HG03139 (cell line): ENCODE measurements at regions not wholly inside any gene's neighbourhood (a gene's known extent, or its start where the extent isn't known, plus 50 kb on each side); places are given as distances from the start of the nearest gene placed in this dataset.

Experiments used
- ATAC-seq: cut with Tn5 transposase; IDR thresholded peaks from one replicate; pipeline ENCODE4 v1.9.1; 2021; ENCODE audit not compliant: unreplicated experiment

- peak; percentile 96 for ATAC-seq
These were observed 567.6 kb downstream of the PLCL1 start for GRCh38 chr2:198371921-198372543.

GRCh38 chr2:198371329-198371728 is 566.9 kb downstream of the PLCL1 start:
- ATAC-seq, result no peak

- ATAC-seq, result no peak
These were observed 563.7 kb downstream of the PLCL1 start for GRCh38 chr2:198368089-198368488.

GRCh38 chr2:198362740-198363139 is 558.3 kb downstream of the PLCL1 start:
- no peak for ATAC-seq

GRCh38 chr2:198359308-198359707 is 554.9 kb downstream of the PLCL1 start:
- no peak for ATAC-seq

- ATAC-seq, result no peak
These were observed 551.8 kb downstream of the PLCL1 start for GRCh38 chr2:198356157-198356556.

- no peak for ATAC-seq
These were observed 547.3 kb downstream of the PLCL1 start for GRCh38 chr2:198351647-198352046.

GRCh38 chr2:198347946-198348345 is 543.6 kb downstream of the PLCL1 start:
- ATAC-seq, result no peak

- no peak for ATAC-seq
These were observed 543.0 kb downstream of the PLCL1 start for GRCh38 chr2:198347349-198347748.

- ATAC-seq, result no peak
These were observed 539.1 kb downstream of the PLCL1 start for GRCh38 chr2:198343471-198343870.

- no peak for ATAC-seq
These were observed 536.5 kb downstream of the PLCL1 start for GRCh38 chr2:198340846-198341245.

GRCh38 chr2:198339116-198339515 is 534.7 kb downstream of the PLCL1 start:
- ATAC-seq, result no peak

- no peak for ATAC-seq
These were observed 533.0 kb downstream of the PLCL1 start for GRCh38 chr2:198337368-198337767.

- no peak for ATAC-seq
These were observed 524.1 kb downstream of the PLCL1 start for GRCh38 chr2:198328454-198328853.

GRCh38 chr2:198327526-198327925 is 523.1 kb downstream of the PLCL1 start:
- ATAC-seq, result no peak

- no peak for ATAC-seq
These were observed 522.0 kb downstream of the PLCL1 start for GRCh38 chr2:198326431-198326830.

- no peak for ATAC-seq
These were observed 521.0 kb downstream of the PLCL1 start for GRCh38 chr2:198325359-198325758.

- ATAC-seq, result no peak
These were observed 519.7 kb downstream of the PLCL1 start for GRCh38 chr2:198324071-198324470.

GRCh38 chr2:198322275-198322674 is 517.9 kb downstream of the PLCL1 start:
- no peak for ATAC-seq

GRCh38 chr2:198321522-198322088 is 517.2 kb downstream of the PLCL1 start:
- no peak for ATAC-seq

GRCh38 chr2:198316852-198317396 is 512.5 kb downstream of the PLCL1 start:
- no peak for ATAC-seq

- ATAC-seq, result no peak
These were observed 511.6 kb downstream of the PLCL1 start for GRCh38 chr2:198315791-198316630.
